HL-60 (cell line): ENCODE measurements at regions not wholly inside any gene's neighbourhood (a gene's known extent, or its start where the extent isn't known, plus 50 kb on each side); places are given as distances from the start of the nearest gene placed in this dataset.

Experiments
- CTCF ChIP-seq: IDR thresholded peaks from one replicate; pipeline ENCODE4 v1.5.1; 2011; ENCODE audit warnings: low read length, control low read depth, inconsistent platforms; ENCODE audit not compliant: insufficient read depth
- GABPA ChIP-seq: IDR thresholded peaks from 2 replicates; pipeline ENCODE4 v1.6.1; 2012; ENCODE audit warnings: low read depth
- REST ChIP-seq: IDR thresholded peaks from 2 replicates; pipeline ENCODE4 v1.6.1; 2012; ENCODE audit warnings: low read depth; ENCODE audit not compliant: insufficient replicate concordance

GRCh38 chr13:54636231-54636630 is 1607.6 kb downstream of the OLFM4 start:
- TF ChIP-seq CTCF (no peak), GABPA (no peak), REST (no peak)
